SH-SY5Y (cell line): ENCODE measurements at regions not wholly inside any gene's neighbourhood (a gene's known extent, or its start where the extent isn't known, plus 50 kb on each side); places are given as distances from the start of the nearest gene placed in this dataset.

ENCODE experiments used
- GATA2 ChIP-seq: IDR thresholded peaks from 2 replicates; pipeline ENCODE4 v1.6.1; 2011; ENCODE audit warnings: mild to moderate bottlenecking, low read depth, low read length
- GATA3 ChIP-seq: IDR thresholded peaks from 2 replicates; pipeline ENCODE4 v1.6.1; 2011; ENCODE audit warnings: low read depth, mild to moderate bottlenecking, low read length, moderate library complexity

DNA sequence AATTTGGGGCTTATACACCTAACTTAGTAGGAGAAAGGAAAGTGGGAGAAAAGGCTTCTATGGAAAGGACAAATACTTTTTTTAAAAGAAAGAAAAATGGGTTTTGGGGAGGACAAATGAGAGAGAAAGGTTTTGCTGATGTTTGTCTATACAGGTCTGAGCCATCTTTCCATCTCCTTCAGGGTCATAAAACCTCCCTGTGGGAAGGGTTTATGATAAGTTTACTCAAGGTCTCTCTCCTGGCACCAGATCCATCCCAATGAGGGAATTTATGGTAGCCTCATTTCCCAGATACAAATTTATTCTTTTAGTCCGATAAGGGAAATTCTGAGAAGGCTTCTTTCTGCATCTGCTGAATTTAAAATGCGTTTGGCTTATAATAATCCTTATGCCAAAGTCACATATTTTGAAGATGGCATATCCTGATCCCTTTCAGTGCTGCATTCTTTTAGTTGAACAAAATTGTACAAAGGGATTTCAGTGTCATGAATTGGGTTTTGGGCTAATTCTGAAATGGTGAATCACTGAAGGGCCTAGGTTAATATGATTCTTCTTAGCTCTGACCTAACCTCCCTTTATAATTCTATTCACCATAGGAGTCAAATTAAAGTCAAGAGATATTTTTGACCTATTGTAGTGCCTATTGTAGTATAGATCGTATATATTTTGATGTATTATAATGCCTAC, 173.5 kb upstream of the DYRK2 start:
- no peak for TF ChIP-seq GATA2
- no peak for TF ChIP-seq GATA3
